Stimulated activated CD4-positive, alpha-beta T cell treated with anti-CD3 and anti-CD28 coated beads, TNF-alpha, amount 100 ng/mL, for 24 hours (primary cell): ENCODE measurements at regions not wholly inside any gene's neighbourhood (a gene's known extent, or its start where the extent isn't known, plus 50 kb on each side); places are given as distances from the start of the nearest gene placed in this dataset.
"Not testable (repeated sequence)": the region's sequence is repeated elsewhere in the genome, so short reads cannot be mapped to it uniquely, and the experiment has no call there.

Experiments used
- DNase-seq, 3 experiments: peaks; one replicate each; pipeline ENCODE4 v3.0.0-alpha.2; 2020; ENCODE audit warnings: low read depth in 3 of 3

- no peak for DNase-seq
These were observed 670.7 kb downstream of the UTRN start for GRCh38 chr6:144955859-144956258.

- not testable (repeated sequence) for DNase-seq
These were observed 671.6 kb downstream of the UTRN start for GRCh38 chr6:144956697-144957096.

- no peak for DNase-seq
These were observed 672.3 kb downstream of the UTRN start for GRCh38 chr6:144957236-144957937.

GRCh38 chr6:144969154-144969553 lies 684.0 kb downstream of the UTRN start:
- DNase-seq = no peak

GRCh38 chr6:144969602-144970272 lies 684.6 kb downstream of the UTRN start:
- no peak for DNase-seq

GRCh38 chr6:144977250-144977864 lies 692.2 kb downstream of the UTRN start:
- not testable (repeated sequence) for DNase-seq

- DNase-seq = no peak
These were observed 693.1 kb downstream of the UTRN start for GRCh38 chr6:144978208-144978607.

- DNase-seq = no peak
These were observed 701.1 kb downstream of the UTRN start for GRCh38 chr6:144986271-144986670.

- no peak for DNase-seq
These were observed 704.4 kb downstream of the UTRN start for GRCh38 chr6:144989319-144990107.

GRCh38 chr6:144990784-144991183 lies 705.6 kb downstream of the UTRN start:
- DNase-seq = no peak

- DNase-seq = no peak
These were observed 708.7 kb downstream of the UTRN start for GRCh38 chr6:144993870-144994269.

- no peak for DNase-seq
These were observed 712.9 kb downstream of the UTRN start for GRCh38 chr6:144997996-144998395.

GRCh38 chr6:144999127-144999526 lies 714.0 kb downstream of the UTRN start:
- no peak for DNase-seq

- DNase-seq = no peak
These were observed 718.0 kb downstream of the UTRN start for GRCh38 chr6:145003145-145003544.

- DNase-seq = no peak
These were observed 721.8 kb downstream of the UTRN start for GRCh38 chr6:145006914-145007313.

- DNase-seq = no peak
These were observed 723.6 kb downstream of the UTRN start for GRCh38 chr6:145008715-145009114.

- no peak for DNase-seq
These were observed 724.6 kb downstream of the UTRN start for GRCh38 chr6:145009711-145010110.

- no peak for DNase-seq
These were observed 723.2 kb downstream of the EPM2A start for GRCh38 chr6:145012039-145012662.

- peak in 2 of 3 experiments; percentile 6 to 12 for DNase-seq
These were observed 719.4 kb downstream of the EPM2A start for GRCh38 chr6:145015739-145016558.

- DNase-seq = no peak
These were observed 718.3 kb downstream of the EPM2A start for GRCh38 chr6:145017051-145017450.

- DNase-seq = no peak
These were observed 717.8 kb downstream of the EPM2A start for GRCh38 chr6:145017516-145017915.
